ENCODE measurements at regions not wholly inside any gene's neighbourhood (a gene's known extent, or its start where the extent isn't known, plus 50 kb on each side); places are given as distances from the start of the nearest gene placed in this dataset.
"Not testable (repeated sequence)": the region's sequence is repeated elsewhere in the genome, so short reads cannot be mapped to it uniquely, and the experiment has no call there.

- H3K36me3 ChIP-seq (ENCODE audit: low read depth) = no peaks in the 10 kb centered on the region
- H3K9me3 ChIP-seq (ENCODE audit: insufficient read depth, low read depth) = no peaks in the 10 kb centered on the region; the same call in 1 of the 2 replicates
- DNase-seq = no peak
- no peaks in the 10 kb centered on the region for H3K79me2 ChIP-seq (ENCODE audit: low read depth)
- POLR2A ChIA-PET (ENCODE audit: unreplicated experiment) = no interaction called here
- BruUV-seq (replicated peaks) = no TSS peak
- no peak overlapping the region for H3K4me2 ChIP-seq
- TF ChIP-seq EZH2 (IDR thresholded peaks at IDR 0.05; ENCODE audit: low read depth) (no peak), CTCF (conservative IDR thresholded peaks at IDR 0.05) (no peak)
- no peaks in the 10 kb centered on the region for H3K4me1 ChIP-seq (replicated peaks; ENCODE audit: insufficient read depth)
- no peak overlapping the region for H2AFZ ChIP-seq
- H3K27me3 ChIP-seq (ENCODE audit: insufficient read depth, low read depth) = no peaks in the 10 kb centered on the region
- H3K27ac ChIP-seq = no peak overlapping the region
- CTCF ChIA-PET = no interaction called here
- H3K9me2 ChIP-seq (ENCODE audit: insufficient read depth) = no peaks in the 10 kb centered on the region
- no peaks in the 10 kb centered on the region for H3F3A ChIP-seq (ENCODE audit: insufficient read depth, low read depth)
- intact Hi-C loops (cut with micrococcal nuclease; ENCODE audit: unreplicated experiment) = no loop called here
- H3K4me3 ChIP-seq = no peak overlapping the region
- H4K20me1 ChIP-seq (ENCODE audit: insufficient read depth) = no peaks in the 10 kb centered on the region
Measured at GRCh38 chr2:12467303-12467702, 249.4 kb upstream of the TRIB2 start.

GRCh38 chr2:12469141-12469561 is 247.6 kb upstream of the TRIB2 start:
- Histone ChIP-seq H3K27me3 (ENCODE audit: insufficient read depth, low read depth) (no peaks in the 10 kb centered on the region), H3K27ac (no peak overlapping the region), H3K4me3 (no peak overlapping the region), H3F3A (ENCODE audit: insufficient read depth, low read depth) (no peaks in the 10 kb centered on the region), H3K9me3 (ENCODE audit: insufficient read depth, low read depth) (no peaks in the 10 kb centered on the region), H4K20me1 (ENCODE audit: insufficient read depth) (no peaks in the 10 kb centered on the region), H3K4me1 (replicated peaks; ENCODE audit: insufficient read depth) (no peaks in the 10 kb centered on the region), H3K4me2 (no peak overlapping the region), H3K79me2 (ENCODE audit: low read depth) (no peaks in the 10 kb centered on the region), H3K9me2 (ENCODE audit: insufficient read depth) (no peaks in the 10 kb centered on the region), H3K36me3 (ENCODE audit: low read depth) (no peaks in the 10 kb centered on the region), H2AFZ (no peak overlapping the region)
- no peak for DNase-seq
- no TSS peak for BruUV-seq (replicated peaks)
- no peak for TF ChIP-seq CTCF (conservative IDR thresholded peaks at IDR 0.05)
- no peak for TF ChIP-seq EZH2 (IDR thresholded peaks at IDR 0.05; ENCODE audit: low read depth)
- intact Hi-C loops (cut with micrococcal nuclease; ENCODE audit: unreplicated experiment) = no loop called here
- ChIA-PET CTCF (no interaction called here), POLR2A (ENCODE audit: unreplicated experiment) (no interaction called here)

GRCh38 chr2:12472265-12472664 is 244.5 kb upstream of the TRIB2 start:
- H3K4me1 ChIP-seq (replicated peaks; ENCODE audit: insufficient read depth); H3K27ac ChIP-seq; H3K4me2 ChIP-seq; DNase-seq; H3K79me2 ChIP-seq (ENCODE audit: low read depth); H4K20me1 ChIP-seq (ENCODE audit: insufficient read depth); intact Hi-C loops (cut with micrococcal nuclease; ENCODE audit: unreplicated experiment); H3K36me3 ChIP-seq (ENCODE audit: low read depth); H3K27me3 ChIP-seq (ENCODE audit: insufficient read depth, low read depth); H3K4me3 ChIP-seq; POLR2A ChIA-PET (ENCODE audit: unreplicated experiment); H2AFZ ChIP-seq; H3K9me3 ChIP-seq (ENCODE audit: insufficient read depth, low read depth); BruUV-seq (replicated peaks); H3K9me2 ChIP-seq (ENCODE audit: insufficient read depth); CTCF ChIA-PET; H3F3A ChIP-seq (ENCODE audit: insufficient read depth, low read depth): not testable (repeated sequence)
